ENCODE measurements at regions not wholly inside any gene's neighbourhood (a gene's known extent, or its start where the extent isn't known, plus 50 kb on each side); places are given as distances from the start of the nearest gene placed in this dataset.
"Not testable (repeated sequence)": the region's sequence is repeated elsewhere in the genome, so short reads cannot be mapped to it uniquely, and the experiment has no call there.

DNA sequence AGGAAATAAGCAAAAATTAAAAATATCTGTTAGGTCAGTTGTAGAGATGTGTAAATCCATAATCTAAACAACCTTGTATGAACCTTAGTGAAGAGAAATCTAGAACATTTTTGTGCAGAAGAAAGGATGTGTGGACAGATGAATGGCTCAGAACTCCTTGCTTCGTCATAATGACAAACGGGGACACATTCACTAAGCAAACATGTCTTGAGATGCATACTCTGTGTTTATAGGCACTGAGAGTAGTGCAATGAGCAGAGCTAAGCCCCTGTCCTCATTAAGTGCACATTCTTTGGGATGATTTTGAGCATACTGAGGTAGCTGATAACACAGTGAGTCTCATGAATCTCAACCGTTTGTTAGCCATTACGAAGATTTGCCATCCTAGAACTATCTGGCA is 360.6 kb upstream of the ANKRD30A start:
- DNase-seq: no peak

DNA sequence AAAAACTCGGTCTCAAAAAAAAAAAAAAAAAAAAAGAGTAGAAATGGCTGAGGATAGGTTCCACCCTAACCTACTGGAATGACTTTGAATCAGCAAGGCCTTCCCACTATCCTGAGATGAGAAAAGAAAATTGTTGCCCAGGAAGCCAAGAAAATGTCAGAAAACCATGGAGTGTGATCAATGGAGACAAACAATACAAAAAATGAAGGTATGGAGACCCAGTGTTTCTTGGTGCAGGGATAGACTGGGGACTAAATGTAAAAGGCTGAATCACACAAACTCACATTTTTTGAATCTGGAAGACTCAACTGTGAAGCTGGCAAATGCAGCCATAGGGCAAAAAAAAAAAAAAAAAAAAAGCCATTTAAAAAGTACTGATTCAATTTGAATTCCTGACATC is 364.3 kb upstream of the ANKRD30A start:
- no peak for DNase-seq

DNA sequence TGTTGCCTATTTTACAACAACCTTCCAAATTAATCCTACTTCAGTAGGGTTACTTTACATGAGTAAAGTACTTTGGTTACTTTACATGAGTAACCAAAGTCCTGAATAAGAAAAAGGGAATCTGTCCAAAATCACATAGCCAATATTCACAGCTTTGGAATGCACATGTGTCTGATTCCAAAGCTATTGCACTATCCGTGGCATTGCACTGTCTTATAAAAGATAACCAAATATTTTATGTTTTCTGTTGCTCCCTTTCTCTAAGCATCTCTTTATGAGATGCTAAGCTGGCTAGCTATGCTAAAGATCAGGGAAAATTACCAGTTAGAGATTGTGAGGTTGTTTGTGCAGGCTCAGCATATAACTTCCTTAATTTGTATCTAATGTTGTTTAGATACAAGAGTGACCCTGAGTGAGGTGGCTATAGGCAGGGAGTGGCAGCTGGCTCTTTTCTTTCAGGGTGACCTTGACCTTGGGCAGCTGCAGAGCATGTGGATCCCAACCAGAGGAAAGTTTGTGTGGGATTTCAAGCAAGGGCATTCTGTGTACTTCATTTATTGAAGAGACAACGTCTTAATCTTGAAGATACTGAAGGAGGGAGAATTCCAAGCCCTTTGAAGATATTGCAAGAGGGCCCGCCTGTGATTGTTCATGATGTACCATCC is 366.1 kb upstream of the ANKRD30A start:
- no peak for DNase-seq

DNA sequence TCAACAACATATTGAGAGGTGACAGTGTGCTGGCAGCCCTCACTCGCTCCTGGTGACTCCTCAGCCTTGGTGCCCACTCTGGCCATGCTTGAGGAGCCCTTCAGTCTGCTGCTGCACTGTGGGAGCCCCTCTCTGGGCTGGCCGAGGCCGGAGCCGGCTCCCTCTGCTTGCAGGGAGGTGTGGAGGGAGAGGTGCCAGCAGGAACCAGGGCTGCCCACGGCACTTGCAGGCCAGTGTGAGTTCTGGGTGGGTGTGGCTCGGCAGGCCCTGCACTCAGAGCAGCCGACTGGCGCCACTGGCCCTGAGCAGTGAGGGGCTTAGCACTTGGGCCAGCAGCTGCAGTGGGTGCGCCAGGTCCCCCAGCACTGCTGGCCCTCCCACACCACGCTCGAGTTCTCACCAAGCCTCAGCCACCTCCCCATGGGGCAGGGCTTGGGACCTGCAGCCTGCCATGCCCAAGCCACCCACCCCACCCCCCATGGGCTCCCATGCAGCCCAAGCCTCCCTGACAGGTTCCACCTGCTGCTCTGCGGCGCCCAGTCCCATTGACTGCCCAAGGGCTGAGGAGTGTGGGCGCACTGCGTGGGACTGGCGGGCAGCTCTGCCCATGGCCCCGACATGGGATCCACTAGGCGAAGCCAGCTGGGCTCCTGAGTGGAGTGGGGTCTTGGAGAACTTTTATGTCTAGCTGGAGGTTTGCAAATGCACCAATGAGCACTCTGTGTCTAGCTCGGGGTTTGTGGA is 377.1 kb upstream of the ANKRD30A start:
- DNase-seq: no peak

DNA sequence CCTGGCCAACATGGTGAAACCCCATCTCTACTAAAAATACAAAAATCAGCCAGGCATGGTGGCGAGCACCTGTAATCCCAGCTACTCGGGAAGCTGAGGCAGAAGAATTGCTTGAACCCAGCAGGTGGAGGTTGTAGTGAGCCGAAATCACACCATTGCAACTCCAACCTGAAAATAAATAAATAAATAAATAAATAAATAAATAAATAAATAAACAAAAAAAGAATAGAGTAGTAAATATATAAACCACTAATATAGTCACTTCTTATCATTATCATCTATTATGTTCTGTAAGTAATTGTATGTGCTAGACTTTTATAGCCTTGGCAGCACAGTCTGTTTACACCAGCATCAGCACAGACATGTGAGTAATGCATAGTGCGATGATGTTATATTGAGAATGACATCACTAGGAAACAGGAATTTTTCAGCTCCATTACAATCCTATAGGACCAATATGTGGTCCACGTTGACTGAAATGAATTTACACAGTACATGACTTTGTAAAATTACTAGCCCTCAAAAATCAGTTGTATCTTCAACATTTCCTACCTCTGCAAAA is 385.4 kb upstream of the ANKRD30A start:
- DNase-seq: no peak

DNA sequence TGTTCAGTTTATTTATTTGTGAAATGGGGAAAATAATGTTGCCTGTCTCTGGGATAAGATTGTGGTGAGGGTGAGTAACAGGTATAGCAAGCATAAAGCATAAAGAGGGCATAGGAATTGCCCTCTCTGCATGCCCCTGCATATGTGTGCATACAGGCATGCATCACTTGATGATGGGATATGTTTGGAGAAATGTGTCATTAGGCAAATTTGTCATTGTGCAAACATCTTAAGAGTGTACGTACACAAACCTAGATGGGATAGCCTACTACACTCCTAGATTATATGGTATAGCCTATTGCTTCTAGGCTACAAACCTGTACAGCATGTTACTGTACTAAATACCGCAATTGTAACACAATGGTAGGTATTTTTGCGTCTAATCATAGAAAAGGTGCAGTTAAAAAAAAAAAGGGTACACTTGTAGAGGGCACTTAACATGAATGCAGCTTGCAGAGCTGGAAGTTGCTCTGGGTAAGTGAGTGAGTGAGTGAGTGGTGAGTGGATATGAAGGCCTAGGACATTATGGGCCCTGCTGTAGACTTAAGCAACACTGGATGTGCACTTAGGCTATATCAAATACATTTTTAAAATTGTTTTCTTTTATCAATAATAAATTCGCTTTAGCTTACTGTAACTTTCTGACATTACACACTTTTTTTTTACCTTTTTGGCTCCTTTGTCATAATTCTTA is 386.5 kb upstream of the ANKRD30A start:
- no peak for DNase-seq

DNA sequence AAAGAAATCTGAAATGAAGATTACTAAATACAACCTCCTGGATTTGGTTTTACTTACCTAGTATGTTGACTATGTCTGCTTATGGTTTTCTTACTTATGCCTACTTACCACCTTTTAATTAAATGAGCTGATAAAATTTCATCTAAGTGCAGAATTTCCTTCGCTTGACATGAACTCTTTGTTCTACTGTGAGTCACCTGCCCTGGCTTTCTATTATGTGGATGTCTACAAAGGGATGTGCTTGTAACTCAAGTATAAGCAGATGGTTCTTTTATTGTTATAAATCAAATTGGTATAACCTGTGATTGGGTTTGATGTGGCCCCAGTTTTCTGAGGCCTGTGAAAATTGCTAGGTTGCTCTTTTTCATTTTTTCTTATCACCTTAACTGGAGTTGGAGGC is 389.1 kb upstream of the ANKRD30A start:
- DNase-seq: no peak

DNA sequence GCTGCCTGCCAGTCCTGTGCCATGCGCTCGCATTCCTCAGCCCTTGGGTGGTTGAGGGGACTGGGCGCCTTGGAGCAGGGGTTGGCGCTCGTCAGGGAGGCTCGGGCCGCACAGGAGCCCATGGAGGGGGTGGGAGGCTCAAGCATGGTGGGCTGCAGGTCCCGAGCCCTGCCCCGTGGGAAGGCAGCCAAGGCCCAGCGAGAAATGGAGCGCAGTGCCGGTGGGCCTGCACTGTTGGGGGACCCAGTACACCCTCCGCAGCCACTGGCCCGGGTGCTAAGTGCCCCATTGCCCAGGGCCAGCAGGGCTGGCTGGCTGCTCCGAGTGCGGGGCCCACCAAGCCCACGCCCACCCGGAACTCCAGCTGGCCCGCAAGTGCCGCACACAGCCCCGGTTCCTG is 390.8 kb upstream of the ANKRD30A start:
- DNase-seq: not testable (repeated sequence)

DNA sequence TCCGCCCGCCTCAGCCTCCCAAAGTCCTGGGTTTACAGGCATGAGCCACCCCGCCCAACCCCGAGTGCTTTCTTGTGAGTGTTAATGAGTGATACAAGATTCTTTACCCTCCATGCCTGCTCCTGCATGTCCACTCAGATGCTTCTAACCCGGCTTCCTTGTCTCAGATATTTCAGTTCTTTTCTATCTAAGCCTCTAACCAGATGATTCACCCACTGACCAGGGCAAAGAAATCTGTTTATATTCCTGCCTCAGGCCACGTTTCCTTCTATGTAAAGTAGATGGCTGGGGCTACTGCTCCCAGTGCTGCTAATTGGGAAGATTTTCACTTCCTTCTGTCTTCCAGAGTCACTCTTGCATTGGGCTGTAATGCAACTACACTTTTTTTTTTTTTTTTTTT is 395.1 kb upstream of the ANKRD30A start:
- DNase-seq: no peak

DNA sequence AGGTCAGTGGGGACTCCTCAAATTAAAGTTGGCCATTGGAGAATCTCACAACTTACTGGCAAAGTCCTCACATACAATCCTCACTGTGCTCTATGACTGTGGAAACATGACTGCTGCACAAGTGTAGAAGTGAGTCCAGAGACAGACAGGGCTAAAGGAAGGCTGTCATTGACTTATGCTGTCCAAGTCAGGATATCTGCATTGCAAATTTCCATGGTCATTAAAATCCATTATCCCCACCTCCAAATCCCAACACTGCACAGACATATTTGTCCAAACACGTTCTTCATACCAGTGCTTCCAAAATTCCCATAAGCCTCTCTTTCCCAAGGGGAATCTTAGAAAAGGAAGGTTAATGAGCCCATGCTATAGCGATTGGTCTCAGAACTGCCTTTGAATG is 396.8 kb upstream of the ANKRD30A start:
- DNase-seq: no peak

DNA sequence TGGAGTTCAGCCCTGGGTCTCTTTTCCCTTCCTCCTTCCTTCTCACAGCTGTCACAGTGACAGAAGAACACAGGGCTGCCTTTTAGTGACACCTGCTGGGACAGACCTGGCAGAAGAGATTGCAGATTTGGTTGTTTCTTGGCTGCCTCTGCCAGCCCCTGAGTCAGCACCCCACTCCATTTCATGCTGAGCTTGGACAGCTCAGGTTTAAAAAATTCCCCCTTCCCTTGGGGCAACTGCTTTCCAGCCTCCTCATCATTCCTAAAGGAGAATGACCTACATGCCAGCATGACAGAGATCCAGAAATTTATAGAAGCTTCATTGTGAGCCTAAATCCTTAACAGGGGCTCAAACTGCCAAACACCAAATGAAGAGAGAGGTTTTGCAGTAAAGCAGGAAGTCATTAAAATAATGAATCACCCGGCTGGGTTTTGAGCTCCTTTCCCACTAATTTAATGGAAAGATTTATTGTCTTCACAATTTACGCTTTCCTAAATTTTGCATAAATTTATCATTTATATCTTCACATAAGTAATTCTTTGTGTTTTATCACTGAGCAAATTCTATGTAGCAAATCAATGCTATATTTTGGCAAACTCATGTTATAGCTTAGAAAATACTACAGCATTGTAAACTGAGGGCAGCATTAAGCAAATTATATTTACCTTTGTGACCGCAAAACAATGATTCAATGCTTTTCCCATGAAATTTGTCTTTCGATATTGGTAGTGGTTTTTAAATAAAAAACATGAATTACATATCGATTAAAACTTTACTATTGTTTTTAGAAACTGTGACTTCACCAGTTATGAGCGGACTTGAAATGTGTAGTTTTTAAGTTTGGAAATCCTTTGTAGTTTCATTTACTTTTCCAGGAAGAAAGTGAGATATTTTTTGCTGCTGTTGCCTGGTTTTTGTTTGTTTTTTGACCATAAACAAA is 399.5 kb upstream of the ANKRD30A start:
- DNase-seq: peak; percentile 42

DNA sequence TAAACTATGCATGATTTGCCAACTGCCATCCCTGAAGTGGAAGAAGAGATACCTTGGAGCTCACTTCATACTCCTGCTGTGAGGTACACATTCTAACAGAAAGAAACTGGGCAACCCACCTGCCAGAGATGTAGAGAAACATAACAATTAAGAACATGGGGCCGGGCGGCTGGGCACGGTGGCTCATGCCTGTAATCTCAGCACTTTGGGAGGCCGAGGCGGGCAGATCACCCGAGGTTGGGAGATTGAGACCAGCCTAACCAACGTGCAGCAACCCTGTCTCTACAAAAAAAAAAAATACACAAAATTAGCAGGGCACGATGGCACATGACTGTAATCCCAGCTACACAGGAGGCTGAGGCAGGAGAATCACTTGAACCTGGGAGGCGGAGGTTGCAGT is 402.6 kb upstream of the ANKRD30A start:
- no peak for DNase-seq

DNA sequence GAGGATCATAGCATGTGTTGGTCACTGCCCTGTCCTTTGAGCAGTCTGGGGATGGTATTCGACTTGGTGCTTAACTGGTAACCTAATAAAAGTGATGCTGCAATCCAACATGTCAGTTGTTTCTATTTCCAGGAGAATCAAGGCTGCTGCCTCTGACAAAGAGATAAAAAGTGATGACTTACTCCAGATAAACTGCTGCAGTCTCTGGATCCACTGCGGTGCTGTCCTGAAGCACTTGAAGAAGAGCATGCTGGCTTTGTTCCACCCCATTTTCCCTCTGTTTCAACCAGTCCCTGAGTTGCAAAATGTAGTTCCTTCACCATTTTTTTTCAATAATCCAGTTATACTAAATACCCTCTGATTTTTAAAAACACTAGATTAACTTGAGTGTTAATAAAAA is 403.5 kb upstream of the ANKRD30A start:
- no peak for DNase-seq

DNA sequence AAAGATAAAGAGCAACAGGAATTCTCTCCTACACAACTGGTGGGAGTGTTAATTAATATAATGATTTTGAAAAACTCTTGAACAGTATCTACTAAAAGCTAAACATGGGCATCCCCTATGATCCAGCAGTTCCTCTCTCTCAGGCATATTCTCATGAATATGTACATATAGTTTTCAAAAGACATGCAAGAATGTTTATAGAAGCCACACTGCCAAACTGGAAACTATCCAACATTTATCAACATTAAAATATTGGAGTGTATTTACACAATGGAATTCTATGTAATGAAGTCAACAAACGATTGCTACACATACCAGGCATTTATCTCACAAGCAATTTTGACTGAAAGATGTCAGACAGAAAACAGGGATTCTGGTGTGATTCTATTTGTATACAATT is 404.5 kb upstream of the ANKRD30A start:
- no peak for DNase-seq

DNA sequence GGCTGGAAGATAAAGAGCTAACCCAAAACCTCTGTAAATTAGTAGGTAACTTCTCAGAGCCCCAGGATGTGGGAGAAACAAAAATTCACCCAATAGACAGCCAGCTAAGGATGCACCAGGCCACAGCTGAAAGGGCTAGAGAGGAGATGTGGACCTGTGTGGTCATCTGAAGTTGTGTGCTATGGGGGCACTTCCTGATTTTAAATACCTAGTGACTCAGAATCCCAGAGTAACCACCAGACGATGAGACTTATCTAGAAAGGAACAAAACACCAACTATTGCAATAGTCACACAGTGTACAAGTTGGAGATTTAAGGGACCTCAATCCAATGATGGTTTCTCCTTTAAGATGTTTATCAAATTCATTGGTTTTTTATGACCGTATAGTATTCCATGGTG is 408.3 kb upstream of the ANKRD30A start:
- DNase-seq: no peak

DNA sequence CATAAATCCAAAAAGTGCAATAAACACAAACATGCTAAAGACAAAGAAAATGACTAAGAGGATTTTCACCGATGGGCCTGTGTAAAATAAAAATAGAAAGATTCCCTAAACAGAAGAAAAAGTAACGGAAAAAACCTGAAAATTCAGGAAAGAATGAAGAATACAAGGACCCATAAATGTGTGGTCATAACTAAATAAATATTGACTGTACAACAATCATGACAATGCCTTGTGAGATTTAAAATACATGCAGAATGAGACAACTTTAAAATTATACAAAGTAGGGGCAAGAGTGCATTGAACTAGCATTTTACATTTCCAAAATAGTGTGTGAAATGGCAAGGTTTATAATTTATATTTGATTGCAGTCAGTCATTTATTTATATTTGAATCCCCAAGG is 409.1 kb upstream of the ANKRD30A start:
- DNase-seq: no peak

DNA sequence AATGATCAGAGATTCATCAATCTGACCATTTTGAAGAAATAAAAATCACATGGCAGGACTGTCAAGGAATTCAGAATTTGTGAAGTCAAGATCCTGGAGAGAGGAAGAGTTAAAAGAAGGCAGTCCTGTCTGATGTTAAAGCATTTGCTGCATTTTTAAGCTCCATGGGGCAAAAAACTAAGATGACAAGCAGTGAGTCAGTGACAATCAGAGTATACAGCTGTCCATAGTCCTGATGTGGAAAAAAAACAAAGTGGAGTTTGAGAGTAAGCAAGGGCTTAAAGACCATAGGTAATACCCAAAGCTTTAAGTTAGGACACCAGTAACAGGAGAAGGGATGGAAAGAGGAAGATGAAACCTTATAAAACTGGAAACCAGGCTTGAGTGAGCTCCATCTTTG is 412.7 kb upstream of the ANKRD30A start:
- DNase-seq: no peak

DNA sequence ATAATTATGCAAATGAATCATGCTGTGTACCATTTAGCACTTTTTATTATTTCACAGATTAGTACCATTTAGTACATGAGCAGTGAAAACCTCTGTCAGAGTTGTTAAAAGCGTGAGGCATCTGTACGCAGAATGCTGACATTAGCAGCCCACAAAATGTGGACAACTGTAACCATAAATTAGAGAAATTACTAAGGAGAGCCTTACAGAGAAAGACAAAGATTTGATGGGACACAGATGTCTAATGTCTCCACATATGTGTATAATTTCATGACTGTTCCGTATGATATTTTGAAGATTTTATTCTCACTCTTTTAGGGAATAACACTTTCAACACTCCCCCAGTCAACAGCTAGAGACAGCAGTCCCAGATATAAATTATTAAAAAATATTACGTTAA is 414.0 kb upstream of the ANKRD30A start:
- DNase-seq: no peak

DNA sequence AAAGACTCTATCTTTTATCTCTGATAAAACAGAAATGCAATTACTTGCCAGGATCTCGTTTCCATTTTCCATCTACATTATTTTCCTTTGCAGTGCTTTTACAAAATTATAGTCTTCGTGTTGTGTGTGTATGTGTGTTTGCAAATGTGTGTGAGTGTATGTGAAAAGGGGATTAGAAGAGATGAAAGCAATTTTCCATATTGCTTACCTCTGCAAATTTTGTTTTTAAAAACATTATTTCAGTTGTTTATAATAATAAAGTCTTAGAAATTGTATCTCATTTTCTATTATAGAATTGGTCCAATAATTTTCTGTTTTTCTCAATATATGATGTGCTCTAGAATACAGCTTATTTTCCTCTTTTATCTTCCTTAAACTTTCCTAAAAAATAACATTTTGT is 421.3 kb upstream of the ANKRD30A start:
- DNase-seq: no peak

DNA sequence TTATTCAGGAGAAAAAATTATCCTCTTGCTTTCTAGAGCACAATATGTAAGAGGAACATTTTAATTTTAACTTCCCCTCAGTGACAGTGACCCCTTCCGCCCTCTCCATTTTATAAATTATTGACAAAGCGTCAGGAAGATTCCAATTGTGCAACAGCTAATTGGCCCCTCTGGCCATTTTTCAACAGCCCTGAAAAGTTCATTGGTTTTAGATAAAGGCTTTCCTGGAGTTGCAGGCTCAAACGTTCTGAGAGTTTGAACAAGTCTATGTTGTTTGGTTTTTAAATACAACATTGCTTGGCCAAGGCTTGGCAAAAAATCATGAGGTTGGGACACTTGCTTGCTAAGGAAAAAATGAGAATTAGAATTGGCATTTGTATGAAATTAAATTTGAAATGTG is 422.2 kb upstream of the ANKRD30A start:
- DNase-seq: no peak

DNA sequence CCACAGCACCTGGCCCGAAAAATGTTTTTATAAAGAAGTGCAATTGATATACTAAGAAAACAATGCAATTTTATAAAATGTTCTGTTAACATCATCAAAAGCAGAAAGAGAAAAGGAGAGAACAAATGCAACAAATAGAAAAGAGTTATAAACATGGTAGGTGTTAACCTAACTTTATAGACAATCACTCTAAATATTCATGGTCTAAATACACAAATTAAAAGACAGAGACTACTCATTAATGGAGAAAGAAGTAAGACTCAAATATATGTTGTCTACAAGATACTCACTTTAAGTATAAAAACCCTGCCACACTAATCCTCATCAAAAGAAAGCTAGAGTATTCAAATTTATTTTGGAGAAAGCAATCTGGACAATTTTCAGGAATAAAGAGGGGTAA is 425.3 kb upstream of the ANKRD30A start:
- DNase-seq: no peak

DNA sequence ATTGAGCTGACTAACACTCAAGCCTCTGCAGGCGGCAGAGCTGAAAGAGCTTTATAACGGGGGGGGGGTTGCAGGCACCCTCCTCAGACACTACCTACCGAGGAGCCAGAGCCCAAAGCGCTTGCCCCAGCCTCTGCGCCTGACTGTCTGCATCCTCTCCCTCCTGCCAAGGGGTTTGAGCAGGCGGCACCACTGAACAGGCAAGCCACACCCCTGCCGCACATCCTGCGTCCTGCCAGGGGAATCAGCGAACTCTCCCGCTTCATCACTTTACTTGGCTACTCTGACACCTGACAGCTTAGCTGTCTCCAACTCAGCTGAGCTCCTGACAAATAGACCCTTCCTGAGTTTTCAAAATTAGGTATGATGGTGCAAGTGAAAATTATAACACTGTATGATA is 432.6 kb upstream of the ANKRD30A start:
- DNase-seq: no peak

DNA sequence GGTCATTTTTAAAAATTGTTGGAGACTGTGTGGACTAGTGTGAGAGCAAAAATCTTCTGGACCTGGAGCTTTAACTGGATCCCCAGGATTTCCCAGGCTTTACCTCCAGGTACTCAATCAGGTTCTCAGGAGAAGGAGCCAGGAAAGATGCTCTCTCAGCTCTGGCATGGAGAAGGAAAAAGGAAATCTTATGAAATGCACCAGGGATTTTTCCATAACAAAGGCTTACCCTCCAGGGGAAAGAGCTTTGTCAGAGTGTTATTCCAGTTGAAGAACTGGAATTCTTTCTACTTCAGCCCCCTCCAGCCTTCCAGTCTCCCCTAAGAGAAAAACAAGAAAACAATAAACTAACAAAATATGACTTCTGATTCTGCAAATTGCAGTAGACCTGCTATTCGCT is 436.7 kb upstream of the ANKRD30A start:
- DNase-seq: no peak

All from NCI-H2171 (cell line).